ENCODE measurements at regions not wholly inside any gene's neighbourhood (a gene's known extent, or its start where the extent isn't known, plus 50 kb on each side); places are given as distances from the start of the nearest gene placed in this dataset.

- TF ChIP-seq, protein P1, sequence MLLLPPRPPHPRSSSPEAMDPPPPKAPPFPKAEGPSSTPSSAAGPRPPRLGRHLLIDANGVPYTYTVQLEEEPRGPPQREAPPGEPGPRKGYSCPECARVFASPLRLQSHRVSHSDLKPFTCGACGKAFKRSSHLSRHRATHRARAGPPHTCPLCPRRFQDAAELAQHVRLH (tag by site-specific recombination; IDR thresholded peaks at IDR 0.05), result no peak
- TF ChIP-seq RBAK (tag by site-specific recombination; IDR thresholded peaks at IDR 0.05), result no peak
These were observed 303.8 kb upstream of the MAN1A1 start (continued) for GRCh38 chr6:119653329-119653728.

DNA sequence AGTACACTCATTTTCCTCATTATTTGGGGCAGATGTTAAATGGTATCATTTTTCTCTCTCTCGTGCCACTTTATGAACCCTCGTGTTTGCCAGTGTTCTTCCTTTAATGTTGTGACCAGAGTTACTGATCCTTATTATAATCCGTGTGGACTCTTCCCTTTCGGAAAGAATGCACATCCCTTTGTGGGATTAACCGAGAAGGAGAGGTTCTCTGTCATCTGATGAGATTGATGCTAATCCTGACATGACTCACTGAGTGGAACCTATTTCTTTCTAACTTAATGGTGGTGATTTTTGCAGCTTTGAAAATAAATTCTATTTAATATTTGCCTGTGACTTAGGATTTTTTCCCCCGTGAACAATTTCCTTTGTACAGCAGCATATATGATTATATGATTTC is 300.0 kb upstream of the MAN1A1 start:
- H3K4me3 ChIP-seq (ENCODE audit: low read depth, low read length), result no peak overlapping the region
- TF ChIP-seq ZFP41 (tag by site-specific recombination; IDR thresholded peaks at IDR 0.05; ENCODE audit: borderline replicate concordance), result no peak
- TF ChIP-seq ZNF174 (tag by site-specific recombination; IDR thresholded peaks at IDR 0.05), result no peak
- TF ChIP-seq ZNF791 (tag by site-specific recombination; IDR thresholded peaks at IDR 0.05), result no peak
- no peaks in the 10 kb centered on the region for H3K4me1 ChIP-seq (ENCODE audit: control insufficient read depth, insufficient read depth, low read length)
- no peak overlapping the region for H3K27ac ChIP-seq (ENCODE audit: extremely low read depth, low read depth, low read length)
- no peaks in the 10 kb centered on the region for H3K36me3 ChIP-seq (ENCODE audit: control insufficient read depth in 2 of 2, insufficient read depth in 1 of 2, low read length in 2 of 2)
- CTCF ChIA-PET, result no interaction called here
- POLR2A ChIA-PET, result no interaction called here
- H3K9me3 ChIP-seq (ENCODE audit: control insufficient read depth, insufficient read depth, low read depth, low read length), result no peaks in the 10 kb centered on the region

GRCh38 chr6:119647309-119647708 is 297.7 kb upstream of the MAN1A1 start:
- Histone ChIP-seq H3K4me3 (ENCODE audit: low read depth, low read length) (no peak overlapping the region), H3K36me3 (ENCODE audit: control insufficient read depth in 2 of 2, insufficient read depth in 1 of 2, low read length in 2 of 2) (no peaks in the 10 kb centered on the region), H3K9me3 (ENCODE audit: control insufficient read depth, insufficient read depth, low read depth, low read length) (no peaks in the 10 kb centered on the region), H3K27ac (ENCODE audit: extremely low read depth, low read depth, low read length) (no peak overlapping the region), H3K4me1 (ENCODE audit: control insufficient read depth, insufficient read depth, low read length) (no peaks in the 10 kb centered on the region)
- CTCF ChIA-PET, result interaction anchor here (0.6 to 0.7 kb wide), 2 partner anchors 23 to 208 kb away, joined by 4 read pairs; no protein-coding TSS in a partner anchor
- POLR2A ChIA-PET, result no interaction called here
- TF ChIP-seq, protein P2, sequence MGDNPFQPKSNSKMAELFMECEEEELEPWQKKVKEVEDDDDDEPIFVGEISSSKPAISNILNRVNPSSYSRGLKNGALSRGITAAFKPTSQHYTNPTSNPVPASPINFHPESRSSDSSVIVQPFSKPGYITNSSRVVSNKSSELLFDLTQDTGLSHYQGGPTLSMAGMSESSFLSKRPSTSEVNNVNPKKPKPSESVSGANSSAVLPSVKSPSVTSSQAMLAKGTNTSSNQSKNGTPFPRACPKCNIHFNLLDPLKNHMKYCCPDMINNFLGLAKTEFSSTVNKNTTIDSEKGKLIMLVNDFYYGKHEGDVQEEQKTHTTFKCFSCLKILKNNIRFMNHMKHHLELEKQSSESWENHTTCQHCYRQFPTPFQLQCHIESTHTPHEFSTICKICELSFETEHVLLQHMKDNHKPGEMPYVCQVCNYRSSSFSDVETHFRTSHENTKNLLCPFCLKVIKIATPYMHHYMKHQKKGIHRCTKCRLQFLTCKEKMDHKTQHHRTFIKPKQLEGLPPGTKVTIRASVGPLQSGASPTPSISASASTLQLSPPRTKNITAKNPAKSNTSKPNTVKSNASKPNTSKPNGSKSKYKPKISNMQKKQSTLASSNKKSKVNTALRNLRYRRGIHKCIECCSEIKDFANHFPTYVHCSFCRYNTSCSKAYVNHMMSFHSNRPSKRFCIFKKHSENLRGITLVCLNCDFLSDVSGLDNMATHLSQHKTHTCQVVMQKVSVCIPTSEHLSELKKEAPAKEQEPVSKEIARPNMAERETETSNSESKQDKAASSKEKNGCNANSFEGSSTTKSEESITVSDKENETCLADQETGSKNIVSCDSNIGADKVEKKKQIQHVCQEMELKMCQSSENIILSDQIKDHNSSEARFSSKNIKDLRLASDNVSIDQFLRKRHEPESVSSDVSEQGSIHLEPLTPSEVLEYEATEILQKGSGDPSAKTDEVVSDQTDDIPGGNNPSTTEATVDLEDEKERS (tag by site-specific recombination; IDR thresholded peaks at IDR 0.05), result no peak
- no peak for TF ChIP-seq ZNF658 (tag by site-specific recombination; IDR thresholded peaks at IDR 0.05)
- no peak for TF ChIP-seq ZNF76 (tag by site-specific recombination; IDR thresholded peaks at IDR 0.05; ENCODE audit: borderline replicate concordance, low read depth)
- TF ChIP-seq CTCF (tag by site-specific recombination; IDR thresholded peaks at IDR 0.05), result no peak
- no peak for TF ChIP-seq ZNF518A (tag by site-specific recombination; conservative IDR thresholded peaks at IDR 0.05; ENCODE audit: low read depth)
- TF ChIP-seq ZNF830 (tag by site-specific recombination; IDR thresholded peaks at IDR 0.05; ENCODE audit: low read depth), result no peak
- TF ChIP-seq ZNF214 (tag by site-specific recombination; IDR thresholded peaks at IDR 0.05; ENCODE audit: borderline replicate concordance), result no peak
- no peak for TF ChIP-seq SETDB1 (IDR thresholded peaks at IDR 0.05; ENCODE audit: insufficient read length, low read length)
- no peak for TF ChIP-seq OVOL3 (tag by site-specific recombination; IDR thresholded peaks at IDR 0.05)
- TF ChIP-seq KLF1 (tag by site-specific recombination; IDR thresholded peaks at IDR 0.05), result no peak
- no peak for TF ChIP-seq SCRT2 (tag by site-specific recombination; IDR thresholded peaks at IDR 0.05)
- TF ChIP-seq MEIS1 (CRISPR knock-in tag; IDR thresholded peaks at IDR 0.05; ENCODE audit: borderline replicate concordance), result no peak
- no peak for TF ChIP-seq ZNF354C (tag by site-specific recombination; IDR thresholded peaks at IDR 0.05; ENCODE audit: borderline replicate concordance, low read depth)
- TF ChIP-seq ZNF837 (tag by site-specific recombination; IDR thresholded peaks at IDR 0.05), result no peak
- TF ChIP-seq ZSCAN30 (tag by site-specific recombination; IDR thresholded peaks at IDR 0.05), result no peak
- TF ChIP-seq ZBTB49 (tag by site-specific recombination; IDR thresholded peaks at IDR 0.05; ENCODE audit: low read depth), result no peak

Data from HEK293 (cell line).